Keratinocyte (primary cell): ENCODE measurements at regions not wholly inside any gene's neighbourhood (a gene's known extent, or its start where the extent isn't known, plus 50 kb on each side); places are given as distances from the start of the nearest gene placed in this dataset.

Source experiments
- DNase-seq: peaks from one replicate; pipeline ENCODE4 v3.0.0-alpha.2; 2011; ENCODE audit warnings: low read depth, missing footprints, low spot score
- FAIRE-seq: peaks from 2 replicates; lab custom pipeline; 2011; peaks lifted over from hg19 to GRCh38; lab: Jason Lieb, UNC
- H2AFZ ChIP-seq: 2 replicates; pipeline ENCODE4 v1.6.0; 2012; ENCODE audit warnings: low read length, control low read depth, inconsistent platforms; ENCODE audit not compliant: control insufficient read depth
- H3K27ac ChIP-seq: 2 replicates; pipeline ENCODE4 v1.5.1; 2011; ENCODE audit warnings: low read length; ENCODE audit not compliant: control insufficient read depth, insufficient read depth
- H3K27me3 ChIP-seq: 3 replicates; pipeline ENCODE4 v1.6.0; 2011; ENCODE audit warnings: low read length; ENCODE audit not compliant: control insufficient read depth, insufficient read depth; ENCODE audit errors: extremely low read depth
- H3K36me3 ChIP-seq, 2 experiments: 2 replicates in 1 of 2; 3 replicates in 1 of 2; pipeline ENCODE4 v1.5.1; 2011; ENCODE audit warnings: low read length in 2 of 2, mild to moderate bottlenecking in 1 of 2; ENCODE audit not compliant: control insufficient read depth in 2 of 2, insufficient read depth in 2 of 2; ENCODE audit errors: extremely low read depth in 1 of 2
- H3K4me1 ChIP-seq: 3 replicates; pipeline ENCODE4 v1.5.1; 2011; ENCODE audit warnings: low read length; ENCODE audit not compliant: control insufficient read depth, insufficient read depth; ENCODE audit errors: extremely low read depth
- H3K4me2 ChIP-seq: 3 replicates; pipeline ENCODE4 v1.6.0; 2011; ENCODE audit warnings: low read depth, low read length; ENCODE audit not compliant: control insufficient read depth, insufficient read depth; ENCODE audit errors: extremely low read depth
- H3K4me3 ChIP-seq, 3 experiments: fragments of 200-600 bp in 1 of 3; sonication (generic) in 1 of 3; 2 replicates in 2 of 3; 3 replicates in 1 of 3; pipeline ENCODE4 v1.5.1; 2011 to 2016; ENCODE audit warnings: low read length in 3 of 3, mild to moderate bottlenecking in 3 of 3, control low read depth in 2 of 3, inconsistent platforms in 1 of 3, low read depth in 1 of 3, mixed read lengths in 1 of 3, mixed run types in 1 of 3, moderate library complexity in 1 of 3; ENCODE audit not compliant: control insufficient read depth in 2 of 3, insufficient read depth in 2 of 3; ENCODE audit errors: extremely low read depth in 1 of 3
- H3K79me2 ChIP-seq: 2 replicates; pipeline ENCODE4 v1.6.0; 2012; ENCODE audit warnings: low read length; ENCODE audit not compliant: control insufficient read depth, insufficient read depth
- H3K9ac ChIP-seq: 3 replicates; pipeline ENCODE4 v1.6.0; 2011; ENCODE audit warnings: low read length; ENCODE audit not compliant: control insufficient read depth, insufficient read depth; ENCODE audit errors: extremely low read depth
- H3K9me1 ChIP-seq: 3 replicates; pipeline ENCODE4 v1.6.0; 2011; ENCODE audit warnings: low read length; ENCODE audit not compliant: control insufficient read depth, insufficient read depth; ENCODE audit errors: extremely low read depth
- H3K9me3 ChIP-seq: 2 replicates; pipeline ENCODE4 v1.5.1; 2012; ENCODE audit warnings: low read depth, low read length; ENCODE audit not compliant: control insufficient read depth
- H4K20me1 ChIP-seq: 3 replicates; pipeline ENCODE4 v1.6.0; 2011; ENCODE audit warnings: low read length; ENCODE audit not compliant: control insufficient read depth, insufficient read depth; ENCODE audit errors: extremely low read depth
- CTCF ChIP-seq, 3 experiments: IDR thresholded peaks in 1 of 3; conservative IDR thresholded peaks in 1 of 3; optimal IDR thresholded peaks in 1 of 3; 2 replicates in 2 of 3; 3 replicates in 1 of 3; pipeline versions ENCODE3 to v1.5.1; 2011; ENCODE audit warnings: low read length in 3 of 3, mild to moderate bottlenecking in 3 of 3, moderate library complexity in 2 of 3, control low read depth in 1 of 3, inconsistent platforms in 1 of 3; ENCODE audit not compliant: insufficient read depth in 2 of 3; ENCODE audit errors: extremely low read depth in 1 of 3
- EZH2 ChIP-seq: IDR thresholded peaks from one replicate; pipeline ENCODE4 v1.6.1; 2012; ENCODE audit warnings: inconsistent platforms, mild to moderate bottlenecking, low read length, moderate library complexity
- dilution Hi-C: fragments of 300-500 bp; cut with MboI; formaldehyde crosslinking; loops from one replicate; pipeline ENCODE4 v1.7.0; 2020; ENCODE audit warnings: low sequenced_read_pairs; ENCODE audit not compliant: extremely low pct_ligation_motif_present

- H3K36me3 ChIP-seq: no peaks in the 10 kb centered on the region
- no peaks in the 10 kb centered on the region for H3K9me1 ChIP-seq
- FAIRE-seq (no peak), DNase-seq (no peak)
- no peaks in the 10 kb centered on the region for H3K9me3 ChIP-seq
- no peak overlapping the region for H3K27ac ChIP-seq
- H4K20me1 ChIP-seq: no peaks in the 10 kb centered on the region
- H3K79me2 ChIP-seq: no peaks in the 10 kb centered on the region
- H3K9ac ChIP-seq: no peak overlapping the region
- H3K4me1 ChIP-seq: no peaks in the 10 kb centered on the region
- no peak overlapping the region for H2AFZ ChIP-seq
- no peak overlapping the region for H3K4me2 ChIP-seq
- dilution Hi-C loops: no loop called here
- no peaks in the 10 kb centered on the region for H3K27me3 ChIP-seq
- no peak for TF ChIP-seq CTCF (optimal IDR thresholded peaks at IDR 0.05 in 1 of 3, IDR thresholded peaks at IDR 0.05 in 1 of 3, conservative IDR thresholded peaks at IDR 0.05 in 1 of 3; ENCODE audit: extremely low read depth in 1 of 3, insufficient read depth in 2 of 3, low read length in 3 of 3)
- no peak for TF ChIP-seq EZH2
- no peak overlapping the region for H3K4me3 ChIP-seq
Observed at GRCh38 chr10:109624939-109625338, 298.4 kb downstream of the XPNPEP1 start.

GRCh38 chr10:109622566-109622965 lies 300.7 kb downstream of the XPNPEP1 start:
- H3K36me3 ChIP-seq: no peaks in the 10 kb centered on the region
- DNase-seq (no peak), FAIRE-seq (no peak)
- H3K4me1 ChIP-seq: no peaks in the 10 kb centered on the region
- no peak overlapping the region for H2AFZ ChIP-seq
- no peaks in the 10 kb centered on the region for H3K79me2 ChIP-seq
- dilution Hi-C loops: no loop called here
- H3K9me1 ChIP-seq: no peaks in the 10 kb centered on the region
- H3K9ac ChIP-seq: no peak overlapping the region
- H3K27me3 ChIP-seq: no peaks in the 10 kb centered on the region
- no peak overlapping the region for H3K4me2 ChIP-seq
- H3K9me3 ChIP-seq: no peaks in the 10 kb centered on the region
- H3K4me3 ChIP-seq: no peak overlapping the region
- no peak for TF ChIP-seq EZH2
- no peak for TF ChIP-seq CTCF (optimal IDR thresholded peaks at IDR 0.05 in 1 of 3, IDR thresholded peaks at IDR 0.05 in 1 of 3, conservative IDR thresholded peaks at IDR 0.05 in 1 of 3; ENCODE audit: extremely low read depth in 1 of 3, insufficient read depth in 2 of 3, low read length in 3 of 3)
- no peak overlapping the region for H3K27ac ChIP-seq
- H4K20me1 ChIP-seq: no peaks in the 10 kb centered on the region
